Trophoblast cell (in vitro differentiated cells and primary cell): ENCODE measurements at regions not wholly inside any gene's neighbourhood (a gene's known extent, or its start where the extent isn't known, plus 50 kb on each side); places are given as distances from the start of the nearest gene placed in this dataset.

Experiments
- DNase-seq, 2 donors: peaks; one replicate each; pipeline ENCODE4 v3.0.0-alpha.2; 2016
- H2AFZ ChIP-seq: 2 replicates; pipeline ENCODE4 v1.6.1; 2013; ENCODE audit warnings: low read length, moderate library complexity, mild to moderate bottlenecking; ENCODE audit not compliant: insufficient read depth, poor library complexity
- H2AK5ac ChIP-seq: 2 replicates; pipeline ENCODE4 v1.6.1; 2013; ENCODE audit warnings: mild to moderate bottlenecking, low read length
- H2BK120ac ChIP-seq: 2 replicates; pipeline ENCODE4 v1.6.1; 2013; ENCODE audit warnings: low read length, mild to moderate bottlenecking, moderate library complexity; ENCODE audit not compliant: insufficient read depth, poor library complexity
- H2BK12ac ChIP-seq: 2 replicates; pipeline ENCODE4 v1.6.1; 2013; ENCODE audit warnings: mild to moderate bottlenecking, low read length, moderate library complexity
- H2BK5ac ChIP-seq: 2 replicates; pipeline ENCODE4 v1.6.1; 2013; ENCODE audit warnings: low read length, low read depth, moderate library complexity, mild to moderate bottlenecking; ENCODE audit not compliant: poor library complexity
- H3K14ac ChIP-seq: 2 replicates; pipeline ENCODE4 v1.6.1; 2013; ENCODE audit warnings: mild to moderate bottlenecking, low read length
- H3K18ac ChIP-seq: 2 replicates; pipeline ENCODE4 v1.6.1; 2013; ENCODE audit warnings: mild to moderate bottlenecking, low read length
- H3K23ac ChIP-seq: 2 replicates; pipeline ENCODE4 v1.6.1; 2013; ENCODE audit warnings: low read length
- H3K27ac ChIP-seq: 2 replicates; pipeline ENCODE4 v1.5.1; 2013; ENCODE audit warnings: low read depth, mild to moderate bottlenecking, inconsistent platforms, low read length, moderate library complexity
- H3K27me3 ChIP-seq: 2 replicates; pipeline ENCODE4 v1.6.1; 2013; ENCODE audit warnings: inconsistent platforms, mild to moderate bottlenecking, low read length, moderate library complexity; ENCODE audit not compliant: insufficient read depth
- H3K36me3 ChIP-seq, 2 experiments: 1 replicate in 1 of 2; 2 replicates in 1 of 2; pipeline ENCODE4 v1.6.1; 2013; ENCODE audit warnings: low read length in 2 of 2, mild to moderate bottlenecking in 2 of 2, moderate library complexity in 1 of 2; ENCODE audit not compliant: insufficient read depth in 2 of 2, control insufficient read depth in 1 of 2
- H3K4ac ChIP-seq: 2 replicates; pipeline ENCODE4 v1.6.1; 2013; ENCODE audit warnings: low read depth, mild to moderate bottlenecking, low read length, moderate library complexity
- H3K4me1 ChIP-seq, 2 experiments: 1 replicate in 1 of 2; 2 replicates in 1 of 2; pipeline ENCODE4 v1.6.1; 2013; ENCODE audit warnings: low read length in 2 of 2, mild to moderate bottlenecking in 2 of 2, moderate library complexity in 1 of 2; ENCODE audit not compliant: insufficient read depth in 2 of 2, control insufficient read depth in 1 of 2
- H3K4me2 ChIP-seq: 2 replicates; pipeline ENCODE4 v1.6.1; 2013; ENCODE audit warnings: inconsistent platforms, mild to moderate bottlenecking, low read length, moderate library complexity
- H3K4me3 ChIP-seq: 2 replicates; pipeline ENCODE4 v1.5.1; 2013; ENCODE audit warnings: mild to moderate bottlenecking, low read depth, low read length, inconsistent platforms
- H3K79me1 ChIP-seq: one replicate; pipeline ENCODE4 v1.6.1; 2013; ENCODE audit warnings: low read length
- H3K79me2 ChIP-seq: 2 replicates; pipeline ENCODE4 v1.6.1; 2013; ENCODE audit warnings: low read length, mild to moderate bottlenecking; ENCODE audit not compliant: control insufficient read depth, insufficient read depth, poor library complexity
- H3K9ac ChIP-seq: 2 replicates; pipeline ENCODE4 v1.6.1; 2013; ENCODE audit warnings: mild to moderate bottlenecking, low read length
- H3K9me3 ChIP-seq: 2 replicates; pipeline ENCODE4 v1.6.1; 2013; ENCODE audit warnings: low read depth, mild to moderate bottlenecking, control low read depth, inconsistent platforms, low read length; ENCODE audit not compliant: insufficient read depth
- H4K12ac ChIP-seq: 2 replicates; pipeline ENCODE4 v1.6.1; 2013; ENCODE audit warnings: low read depth, mild to moderate bottlenecking, low read length, moderate library complexity
- H4K8ac ChIP-seq: 2 replicates; pipeline ENCODE4 v1.6.1; 2013; ENCODE audit warnings: low read depth, mild to moderate bottlenecking, low read length, moderate library complexity
- H4K91ac ChIP-seq: one replicate; pipeline ENCODE4 v1.6.1; 2013; ENCODE audit warnings: low read depth, mild to moderate bottlenecking, low read length, moderate library complexity
- WGBS: extraction: QIAGEN DNeasy Blood & Tissue Kit; methylation state at CpG from one replicate; pipeline ENCODE4 v1.1.7; 2013; ENCODE audit warnings: missing lambda C conversion rate; ENCODE audit not compliant: insufficient read length, insufficient coverage; ENCODE audit errors: extremely low coverage; 5-methylcytosine and 5-hydroxymethylcytosine counted together

- H2AK5ac ChIP-seq: no peak overlapping the region
- H3K27ac ChIP-seq: no peak overlapping the region
- H3K4ac ChIP-seq: no peak overlapping the region
- H4K12ac ChIP-seq: no peak overlapping the region
- H3K79me2 ChIP-seq: no peaks in the 10 kb centered on the region
- peaks cover 9% of the 10 kb centered on the region for H3K9me3 ChIP-seq
- no peak overlapping the region for H4K91ac ChIP-seq
- H3K4me3 ChIP-seq: no peak overlapping the region
- no peaks in the 10 kb centered on the region for H3K36me3 ChIP-seq
- H3K4me2 ChIP-seq: no peak overlapping the region
- WGBS: no CpG with 5 or more reads among the region's 5 CpGs
- no peak overlapping the region for H3K23ac ChIP-seq
- H2AFZ ChIP-seq: no peak overlapping the region
- H2BK120ac ChIP-seq: no peak overlapping the region
- no peak overlapping the region for H2BK12ac ChIP-seq
- no peaks in the 10 kb centered on the region for H3K79me1 ChIP-seq
- no peak overlapping the region for H2BK5ac ChIP-seq
- DNase-seq: no peak
- H3K14ac ChIP-seq: no peak overlapping the region
- no peak overlapping the region for H3K18ac ChIP-seq
- H4K8ac ChIP-seq: no peak overlapping the region
- no peaks in the 10 kb centered on the region for H3K4me1 ChIP-seq
- H3K27me3 ChIP-seq: no peaks in the 10 kb centered on the region
- H3K9ac ChIP-seq: no peak overlapping the region
Measured at GRCh38 chr2:2836343-2837070, 505.4 kb upstream of the MYT1L start.

DNA sequence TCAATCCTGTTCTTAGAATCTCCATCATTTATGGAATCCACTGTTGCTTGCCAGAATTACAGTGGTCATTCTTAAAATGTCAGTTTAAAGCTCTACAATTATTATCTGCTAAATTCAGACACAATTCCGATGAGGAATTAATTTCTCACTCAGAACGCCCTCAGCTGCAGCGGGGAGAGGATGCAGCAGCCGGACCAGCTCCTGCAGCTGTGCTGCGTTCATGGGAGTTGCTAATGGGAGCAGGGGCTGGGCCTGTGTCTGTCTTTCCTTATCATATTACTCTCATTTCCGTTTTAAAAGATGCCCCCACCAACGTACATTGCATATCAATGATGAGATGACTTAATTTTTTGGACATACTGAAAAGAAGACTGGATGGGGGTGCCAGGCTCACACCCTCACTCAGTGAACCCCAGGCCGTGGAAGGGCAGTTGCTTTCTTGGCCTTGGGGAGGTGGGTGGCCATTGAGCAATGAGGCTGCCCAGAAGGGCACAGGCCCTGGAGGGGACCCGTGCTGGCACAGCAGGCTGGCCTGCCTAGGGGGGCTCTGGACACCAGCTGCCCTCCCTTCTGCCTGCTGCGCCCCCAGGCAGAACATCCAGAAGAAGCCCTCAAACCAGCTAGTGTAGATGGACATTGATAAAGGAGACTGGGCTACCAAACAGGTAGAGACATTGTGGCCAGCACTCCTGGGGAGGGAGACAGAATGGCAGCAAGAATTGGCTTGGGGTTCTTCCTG is 503.6 kb upstream of the MYT1L start:
- H4K8ac ChIP-seq: no peak overlapping the region
- no peaks in the 10 kb centered on the region for H3K4me1 ChIP-seq
- H3K27me3 ChIP-seq: no peaks in the 10 kb centered on the region
- H2AFZ ChIP-seq: no peak overlapping the region
- H4K91ac ChIP-seq: no peak overlapping the region
- no peak overlapping the region for H3K23ac ChIP-seq
- no peaks in the 10 kb centered on the region for H3K79me2 ChIP-seq
- no peaks in the 10 kb centered on the region for H3K79me1 ChIP-seq
- no peak overlapping the region for H3K9ac ChIP-seq
- H2BK120ac ChIP-seq: no peak overlapping the region
- H3K9me3 ChIP-seq: peaks cover 13% of the 10 kb centered on the region
- no peak overlapping the region for H2BK12ac ChIP-seq
- H4K12ac ChIP-seq: no peak overlapping the region
- no peak overlapping the region for H2BK5ac ChIP-seq
- no peaks in the 10 kb centered on the region for H3K36me3 ChIP-seq
- H3K18ac ChIP-seq: no peak overlapping the region
- no peak for DNase-seq
- no peak overlapping the region for H3K4ac ChIP-seq
- no CpG with 5 or more reads among the region's 10 CpGs for WGBS
- H3K4me3 ChIP-seq: no peak overlapping the region
- no peak overlapping the region for H3K14ac ChIP-seq
- H3K4me2 ChIP-seq: no peak overlapping the region
- H3K27ac ChIP-seq: no peak overlapping the region
- H2AK5ac ChIP-seq: no peak overlapping the region

DNA sequence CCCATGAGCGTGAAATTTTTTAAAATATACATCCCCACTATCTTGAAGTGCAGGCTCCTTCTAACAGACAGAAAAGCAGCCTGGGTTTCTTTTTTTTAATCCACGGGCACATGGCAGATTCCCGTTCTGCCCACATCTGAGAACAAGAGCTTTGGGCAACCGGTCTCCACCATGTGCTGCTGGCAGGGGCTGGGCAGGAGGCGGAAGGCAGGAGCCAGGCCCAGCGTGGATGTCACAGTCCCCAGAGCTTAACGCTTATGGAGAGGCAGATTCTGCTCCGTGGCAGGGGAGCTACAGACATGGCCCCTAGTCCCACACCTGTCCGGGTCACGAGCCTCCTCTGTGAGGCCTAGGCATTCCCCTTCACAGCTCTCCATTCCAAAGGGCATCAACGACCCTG is 503.0 kb upstream of the MYT1L start:
- Histone ChIP-seq H3K18ac (no peak overlapping the region), H4K8ac (no peak overlapping the region), H3K4me1 (no peaks in the 10 kb centered on the region), H3K79me1 (no peaks in the 10 kb centered on the region), H3K4me2 (no peak overlapping the region), H3K14ac (no peak overlapping the region), H3K4ac (no peak overlapping the region), H3K79me2 (no peaks in the 10 kb centered on the region), H2BK12ac (no peak overlapping the region), H2AK5ac (no peak overlapping the region), H3K27me3 (no peaks in the 10 kb centered on the region), H3K9ac (no peak overlapping the region), H4K91ac (no peak overlapping the region), H2AFZ (no peak overlapping the region), H2BK5ac (no peak overlapping the region), H4K12ac (no peak overlapping the region), H3K36me3 (no peaks in the 10 kb centered on the region), H2BK120ac (no peak overlapping the region), H3K9me3 (peaks cover 13% of the 10 kb centered on the region), H3K23ac (no peak overlapping the region), H3K27ac (no peak overlapping the region), H3K4me3 (no peak overlapping the region)
- no CpG with 5 or more reads among the region's 11 CpGs for WGBS
- DNase-seq: no peak

DNA sequence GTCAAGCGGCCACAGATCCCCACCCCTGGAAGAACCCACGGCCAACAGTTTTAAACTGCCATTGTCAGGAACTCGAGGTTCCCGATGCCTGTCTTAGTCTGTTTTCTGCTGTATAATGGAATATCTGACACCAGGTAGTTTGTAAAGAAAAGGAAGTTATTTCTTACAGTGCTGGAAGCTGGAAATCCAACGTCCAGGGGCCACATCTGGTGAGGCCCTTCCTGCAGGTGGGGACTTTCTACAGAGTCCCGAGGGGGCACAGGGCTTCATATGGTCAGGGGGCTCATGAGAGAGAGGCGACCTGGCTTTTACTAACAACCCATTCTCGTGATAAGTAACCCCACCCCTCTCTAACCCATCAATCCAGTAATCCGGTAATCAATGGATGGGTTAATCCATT is 501.6 kb upstream of the MYT1L start:
- DNase-seq: no peak
- H3K79me1 ChIP-seq: no peaks in the 10 kb centered on the region
- H2BK5ac ChIP-seq: no peak overlapping the region
- no peak overlapping the region for H3K4me3 ChIP-seq
- no peak overlapping the region for H4K91ac ChIP-seq
- H3K23ac ChIP-seq: no peak overlapping the region
- no peak overlapping the region for H3K4me2 ChIP-seq
- no peak overlapping the region for H3K14ac ChIP-seq
- H2BK12ac ChIP-seq: no peak overlapping the region
- no peak overlapping the region for H3K27ac ChIP-seq
- no peak overlapping the region for H2AFZ ChIP-seq
- no peak overlapping the region for H4K12ac ChIP-seq
- no peak overlapping the region for H2AK5ac ChIP-seq
- no peak overlapping the region for H4K8ac ChIP-seq
- no peak overlapping the region for H2BK120ac ChIP-seq
- WGBS: no CpG with 5 or more reads among the region's 9 CpGs
- no peaks in the 10 kb centered on the region for H3K36me3 ChIP-seq
- no peak overlapping the region for H3K4ac ChIP-seq
- no peak overlapping the region for H3K9ac ChIP-seq
- peaks cover 13% of the 10 kb centered on the region for H3K9me3 ChIP-seq
- H3K4me1 ChIP-seq: no peaks in the 10 kb centered on the region
- no peak overlapping the region for H3K18ac ChIP-seq
- H3K79me2 ChIP-seq: no peaks in the 10 kb centered on the region
- H3K27me3 ChIP-seq: no peaks in the 10 kb centered on the region
